Adrenal gland (tissue), 9 donors: ENCODE measurements at regions not wholly inside any gene's neighbourhood (a gene's known extent, or its start where the extent isn't known, plus 50 kb on each side); places are given as distances from the start of the nearest gene placed in this dataset.

Experiments used
- DNase-seq, 7 donors: peaks; one replicate each; pipeline ENCODE4 v3.0.0-alpha.2; 2019 to 2020
- H3K27ac ChIP-seq, 5 donors: fragments of 200-600 bp; sonication (generic) in 4 of 5; 1 replicate in 3 of 5; 2 replicates in 2 of 5; pipeline versions ENCODE4 v1.5.1 to v1.8.0; 2016 to 2020; ENCODE audit warnings: mild to moderate bottlenecking in 1 of 5
- H3K27me3 ChIP-seq: fragments of 200-600 bp; 2 replicates; pipeline ENCODE4 v1.8.0; 2021
- H3K36me3 ChIP-seq, 2 donors: fragments of 200-600 bp; replicated peaks in 1 of 2; 1 replicate in 1 of 2; 2 replicates in 1 of 2; pipeline versions ENCODE4 v1.5.1 to v1.8.0; 2018 to 2022
- H3K4me1 ChIP-seq, 2 donors: fragments of 200-600 bp; replicated peaks in 1 of 2; 1 replicate in 1 of 2; 2 replicates in 1 of 2; pipeline versions ENCODE4 v1.5.1 to v1.8.0; 2018 to 2021
- H3K4me3 ChIP-seq, 4 donors: fragments of 200-600 bp; sonication (generic) in 3 of 4; one replicate each; pipeline ENCODE4 v1.5.1; 2016 to 2018
- H3K9me3 ChIP-seq, 3 donors: fragments of 200-600 bp; sonication (generic) in 1 of 3; replicated peaks in 1 of 3; 1 replicate in 2 of 3; 2 replicates in 1 of 3; pipeline versions ENCODE4 v1.5.1 to v1.8.0; 2016 to 2021
- POLR2A ChIP-seq, 2 donors: fragments of 450-650 bp; IDR thresholded peaks; one replicate each; pipeline ENCODE4 v1.6.1; 2017; ENCODE audit warnings: antibody characterized with exemption in 2 of 2, mild to moderate bottlenecking in 2 of 2, moderate library complexity in 1 of 2
- WGBS, 4 donors: extraction: QIAGEN DNeasy Blood & Tissue Kit in 2 of 4; methylation state at CpG; one replicate each; pipeline versions ENCODE4 v1.1.5 to v1.1.7; 2013 to 2017; 5-methylcytosine and 5-hydroxymethylcytosine counted together
- intact Hi-C, 2 donors: fragments of 100-400 bp; cut with DNase I; formaldehyde crosslinking; loops; one replicate each; pipeline versions ENCODE4 v1.14.1 to v1.15.0; 2022 to 2023
- TF ChIP-seq, protein P1 (sequence below), 6 experiments: fragments of 450-650 bp in 4 of 6; fragments of 200-600 bp in 2 of 6; sonication (generic) in 1 of 6; IDR thresholded peaks; 1 replicate in 5 of 6; 2 replicates in 1 of 6; pipeline versions ENCODE4 v1.5.1 to v1.8.0; 2016 to 2021; ENCODE audit warnings: antibody characterized with exemption in 6 of 6, mild to moderate bottlenecking in 2 of 6, moderate library complexity in 1 of 6
- donor health status: healthy with polysubstance abuse.
- donor health status: Bipolar disorder and iron deficiency.
- donor health status: DM: yes; HTN: yes; CAD: no.
- donor health status: DM: no; HTN: no; CAD: no.
- donor health status: DM: no; HTN: no; CAD: no.

DNA sequence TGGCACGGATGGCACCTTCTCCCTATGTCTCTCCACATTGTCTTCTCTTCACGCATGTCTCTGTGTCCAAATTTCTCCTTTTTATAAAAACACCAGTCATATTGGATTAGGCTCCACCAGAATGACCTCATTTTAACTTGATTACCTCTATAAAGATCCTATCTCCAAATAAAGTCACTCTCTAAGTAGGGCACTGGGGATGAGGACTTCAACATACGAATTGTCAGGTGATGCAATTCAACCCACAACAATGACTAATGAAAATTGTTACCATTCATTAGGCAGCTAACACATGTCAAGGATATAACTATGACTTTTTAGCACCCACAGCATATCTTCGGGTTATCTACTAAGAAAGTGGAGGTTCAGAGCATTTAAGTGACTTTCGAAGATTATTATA, 55.5 kb upstream of the USP47 start:
- no peak for DNase-seq
- TF ChIP-seq, protein P1, sequence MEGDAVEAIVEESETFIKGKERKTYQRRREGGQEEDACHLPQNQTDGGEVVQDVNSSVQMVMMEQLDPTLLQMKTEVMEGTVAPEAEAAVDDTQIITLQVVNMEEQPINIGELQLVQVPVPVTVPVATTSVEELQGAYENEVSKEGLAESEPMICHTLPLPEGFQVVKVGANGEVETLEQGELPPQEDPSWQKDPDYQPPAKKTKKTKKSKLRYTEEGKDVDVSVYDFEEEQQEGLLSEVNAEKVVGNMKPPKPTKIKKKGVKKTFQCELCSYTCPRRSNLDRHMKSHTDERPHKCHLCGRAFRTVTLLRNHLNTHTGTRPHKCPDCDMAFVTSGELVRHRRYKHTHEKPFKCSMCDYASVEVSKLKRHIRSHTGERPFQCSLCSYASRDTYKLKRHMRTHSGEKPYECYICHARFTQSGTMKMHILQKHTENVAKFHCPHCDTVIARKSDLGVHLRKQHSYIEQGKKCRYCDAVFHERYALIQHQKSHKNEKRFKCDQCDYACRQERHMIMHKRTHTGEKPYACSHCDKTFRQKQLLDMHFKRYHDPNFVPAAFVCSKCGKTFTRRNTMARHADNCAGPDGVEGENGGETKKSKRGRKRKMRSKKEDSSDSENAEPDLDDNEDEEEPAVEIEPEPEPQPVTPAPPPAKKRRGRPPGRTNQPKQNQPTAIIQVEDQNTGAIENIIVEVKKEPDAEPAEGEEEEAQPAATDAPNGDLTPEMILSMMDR (IDR thresholded peaks at IDR 0.05) = no peak
- TF ChIP-seq POLR2A (IDR thresholded peaks at IDR 0.05) = no peak
- WGBS, 4 donors = 72 to 95% (median 83%) methylated on average over 5 of the region's 5 CpGs
- H3K4me3 ChIP-seq = no peak overlapping the region
- H3K27ac ChIP-seq = no peak overlapping the region
- no peaks in the 10 kb centered on the region for H3K27me3 ChIP-seq
- H3K4me1 ChIP-seq = no peaks in the 10 kb centered on the region
- no peaks in the 10 kb centered on the region for H3K36me3 ChIP-seq
- no peaks in the 10 kb centered on the region for H3K9me3 ChIP-seq
- intact Hi-C loops = loop anchor here (5.0 to 10.0 kb wide), 4 partner anchors 259 to 854 kb away; no protein-coding TSS in a partner anchor

DNA sequence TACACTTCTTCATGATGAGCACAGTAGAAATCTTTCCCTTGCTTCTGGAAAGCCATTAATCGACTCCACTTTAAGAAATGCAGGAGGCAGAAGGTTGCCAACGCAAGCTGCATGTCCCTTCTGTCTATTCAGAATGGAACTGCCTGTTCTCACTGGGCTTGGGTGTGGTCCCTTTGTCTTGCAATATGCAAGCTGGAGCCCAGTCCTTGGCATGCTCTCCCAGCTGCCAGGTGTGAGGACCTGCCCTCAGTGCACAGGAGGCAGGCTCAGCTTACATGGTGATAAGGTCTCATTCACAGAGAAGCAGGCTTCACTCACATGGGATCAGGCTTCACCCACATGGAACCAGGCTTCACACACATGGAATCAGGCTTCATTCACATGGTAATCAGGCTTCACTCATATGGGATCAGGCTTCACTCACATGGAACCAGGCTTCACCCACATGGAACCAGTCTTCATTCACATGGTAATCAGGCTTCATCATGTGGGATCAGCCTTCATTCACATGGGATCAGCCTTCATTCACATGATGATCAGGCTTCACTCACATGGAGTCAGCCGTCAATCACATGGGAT, 59.2 kb upstream of the USP47 start:
- no peaks in the 10 kb centered on the region for H3K36me3 ChIP-seq
- 73 to 88% (median 83%) methylated on average over 3 of the region's 3 CpGs for WGBS, 4 donors
- H3K4me1 ChIP-seq = no peaks in the 10 kb centered on the region
- no peak for DNase-seq
- no peaks in the 10 kb centered on the region for H3K9me3 ChIP-seq
- TF ChIP-seq, protein P1 (IDR thresholded peaks at IDR 0.05) = no peak
- no peak for TF ChIP-seq POLR2A (IDR thresholded peaks at IDR 0.05)
- H3K4me3 ChIP-seq = no peak overlapping the region
- H3K27me3 ChIP-seq = no peaks in the 10 kb centered on the region
- no peak overlapping the region for H3K27ac ChIP-seq
- intact Hi-C loops = loop anchor here (10.0 kb wide), 2 partner anchors 262 to 398 kb away; no protein-coding TSS in a partner anchor

DNA sequence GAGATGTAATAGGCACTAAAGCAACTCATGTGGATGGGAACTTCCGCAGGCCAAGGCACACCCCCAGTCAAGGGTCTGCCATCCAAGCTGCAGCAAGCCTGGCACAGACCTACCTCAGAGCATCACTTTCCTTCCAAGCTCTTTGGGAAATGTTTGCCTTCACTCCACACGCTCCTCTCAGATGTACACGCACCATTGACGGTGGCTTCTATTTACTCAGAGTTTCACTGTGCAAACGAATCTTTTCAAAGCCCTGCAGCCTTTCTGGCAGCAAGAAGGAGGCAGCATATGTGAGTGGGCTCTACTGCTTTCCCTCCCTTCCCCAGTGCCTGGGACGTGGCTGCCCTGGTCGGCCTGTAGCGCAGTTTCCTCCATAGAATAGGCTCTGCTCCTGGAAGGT, 60.9 kb upstream of the USP47 start:
- DNase-seq = no peak

DNA sequence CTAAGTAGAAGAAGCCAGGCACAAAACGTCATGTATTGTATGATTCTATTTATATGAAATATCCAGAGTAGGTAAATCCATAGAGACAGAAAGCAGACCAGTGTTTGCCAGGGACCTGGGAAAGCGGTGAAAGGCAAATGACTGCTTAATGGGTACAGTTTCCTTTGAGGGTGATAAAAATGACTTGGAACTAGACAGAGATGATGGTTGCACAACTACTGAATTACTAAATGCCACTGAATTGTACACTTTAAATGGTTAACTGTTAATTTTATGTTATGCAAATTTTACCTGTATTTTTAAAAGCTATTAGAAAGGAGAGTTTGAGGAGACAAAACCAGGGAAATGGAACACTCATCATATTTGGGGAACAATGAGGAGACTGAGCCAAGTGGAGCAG, 61.8 kb upstream of the USP47 start:
- no peaks in the 10 kb centered on the region for H3K4me1 ChIP-seq
- H3K9me3 ChIP-seq = no peaks in the 10 kb centered on the region
- 68 to 78% (median 72%) methylated on average over 2 of the region's 2 CpGs for WGBS, 4 donors
- no peak overlapping the region for H3K4me3 ChIP-seq
- H3K27me3 ChIP-seq = no peaks in the 10 kb centered on the region
- H3K36me3 ChIP-seq = no peaks in the 10 kb centered on the region
- DNase-seq = no peak
- intact Hi-C loops = loop anchor here (10.0 kb wide), 3 partner anchors 265 to 845 kb away; no protein-coding TSS in a partner anchor
- TF ChIP-seq, protein P1 (IDR thresholded peaks at IDR 0.05) = no peak
- no peak for TF ChIP-seq POLR2A (IDR thresholded peaks at IDR 0.05)
- no peak overlapping the region for H3K27ac ChIP-seq

More for the DNA sequence above, 60.9 kb upstream of the USP47 start:
- Histone ChIP-seq H3K27me3 (no peaks in the 10 kb centered on the region), H3K27ac (no peak overlapping the region), H3K4me3 (no peak overlapping the region), H3K4me1 (no peaks in the 10 kb centered on the region), H3K9me3 (no peaks in the 10 kb centered on the region), H3K36me3 (no peaks in the 10 kb centered on the region)
- 76 to 87% (median 84%) methylated on average over 8 of the region's 8 CpGs for WGBS, 4 donors
- TF ChIP-seq POLR2A (IDR thresholded peaks at IDR 0.05) = no peak
- TF ChIP-seq, protein P1 (IDR thresholded peaks at IDR 0.05) = no peak
- intact Hi-C loops = loop anchor here (10.0 kb wide), 2 partner anchors 264 to 396 kb away; no protein-coding TSS in a partner anchor
